ENCODE measurements at regions not wholly inside any gene's neighbourhood (a gene's known extent, or its start where the extent isn't known, plus 50 kb on each side); places are given as distances from the start of the nearest gene placed in this dataset.

DNA sequence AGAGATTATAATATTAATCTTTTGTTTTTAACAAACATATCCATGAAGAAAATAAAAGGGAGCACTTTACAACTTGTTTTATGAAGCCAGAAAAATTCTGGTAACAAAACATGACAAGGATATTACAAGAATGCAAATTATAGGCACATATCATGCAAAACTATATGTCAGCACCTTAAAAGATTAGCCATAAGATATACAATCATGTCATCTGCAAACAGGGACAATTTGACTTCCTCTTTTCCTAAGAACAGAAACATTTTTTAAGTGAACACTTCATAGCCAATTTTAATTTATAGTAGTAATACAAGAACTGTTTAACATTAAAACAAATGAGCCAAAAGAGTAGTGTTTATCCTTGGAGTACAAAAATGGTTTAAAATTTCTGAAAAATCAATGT, 916.5 kb upstream of the CNTN5 start:
- TF ChIP-seq EZH2 (IDR thresholded peaks at IDR 0.05; ENCODE audit: low read depth): no peak
- no peak for TF ChIP-seq CTCF (conservative IDR thresholded peaks at IDR 0.05)

All from PC-9 (cell line).